Keratinocyte (primary cell): ENCODE measurements at regions not wholly inside any gene's neighbourhood (a gene's known extent, or its start where the extent isn't known, plus 50 kb on each side); places are given as distances from the start of the nearest gene placed in this dataset.

Experiments
- CTCF ChIP-seq, 3 experiments: IDR thresholded peaks in 1 of 3; conservative IDR thresholded peaks in 1 of 3; optimal IDR thresholded peaks in 1 of 3; 2 replicates in 2 of 3; 3 replicates in 1 of 3; pipeline versions ENCODE3 to v1.5.1; 2011; ENCODE audit warnings: low read length in 3 of 3, mild to moderate bottlenecking in 3 of 3, moderate library complexity in 2 of 3, control low read depth in 1 of 3, inconsistent platforms in 1 of 3; ENCODE audit not compliant: insufficient read depth in 2 of 3; ENCODE audit errors: extremely low read depth in 1 of 3
- EZH2 ChIP-seq: IDR thresholded peaks from one replicate; pipeline ENCODE4 v1.6.1; 2012; ENCODE audit warnings: inconsistent platforms, mild to moderate bottlenecking, low read length, moderate library complexity

- TF ChIP-seq CTCF (optimal IDR thresholded peaks at IDR 0.05 in 1 of 3, IDR thresholded peaks at IDR 0.05 in 1 of 3, conservative IDR thresholded peaks at IDR 0.05 in 1 of 3; ENCODE audit: extremely low read depth in 1 of 3, insufficient read depth in 2 of 3, low read length in 3 of 3): no peak
- TF ChIP-seq EZH2: no peak
Measured at GRCh38 chr10:28090506-28090905, 91.6 kb upstream of the ODAD2 start.
